Upper lobe of left lung (tissue), 4 donors: ENCODE measurements at regions not wholly inside any gene's neighbourhood (a gene's known extent, or its start where the extent isn't known, plus 50 kb on each side); places are given as distances from the start of the nearest gene placed in this dataset.

ENCODE experiments used
- CTCF ChIP-seq, 6 experiments: fragments of 450-650 bp in 4 of 6; fragments of 200-600 bp in 2 of 6; sonication (generic) in 2 of 6; IDR thresholded peaks; one replicate each; pipeline ENCODE4 v1.5.1; 2016 to 2019; ENCODE audit warnings: antibody characterized with exemption in 6 of 6
- EP300 ChIP-seq, 4 donors: sonication (generic); formaldehyde crosslinking; IDR thresholded peaks; one replicate each; pipeline ENCODE4 v1.5.1; 2017; ENCODE audit warnings: antibody characterized with exemption in 4 of 4, control low read depth in 2 of 4
- POLR2A ChIP-seq, 4 donors: fragments of 450-650 bp; IDR thresholded peaks; one replicate each; pipeline ENCODE4 v1.5.1; 2016 to 2017; ENCODE audit warnings: antibody characterized with exemption in 4 of 4, mild to moderate bottlenecking in 2 of 4
- POLR2AphosphoS5 ChIP-seq, 2 donors: sonication (generic); formaldehyde crosslinking; IDR thresholded peaks; one replicate each; pipeline ENCODE4 v1.5.1; 2017; ENCODE audit warnings: antibody characterized with exemption in 2 of 2

GRCh38 chr11:121717296-121717695 is 264.5 kb upstream of the SORL1-AS1 start:
- TF ChIP-seq CTCF (IDR thresholded peaks at IDR 0.05) (no peak), POLR2A (IDR thresholded peaks at IDR 0.05) (no peak), POLR2AphosphoS5 (IDR thresholded peaks at IDR 0.05) (no peak), EP300 (IDR thresholded peaks at IDR 0.05) (no peak)
